ENCODE measurements at regions not wholly inside any gene's neighbourhood (a gene's known extent, or its start where the extent isn't known, plus 50 kb on each side); places are given as distances from the start of the nearest gene placed in this dataset.

DNA sequence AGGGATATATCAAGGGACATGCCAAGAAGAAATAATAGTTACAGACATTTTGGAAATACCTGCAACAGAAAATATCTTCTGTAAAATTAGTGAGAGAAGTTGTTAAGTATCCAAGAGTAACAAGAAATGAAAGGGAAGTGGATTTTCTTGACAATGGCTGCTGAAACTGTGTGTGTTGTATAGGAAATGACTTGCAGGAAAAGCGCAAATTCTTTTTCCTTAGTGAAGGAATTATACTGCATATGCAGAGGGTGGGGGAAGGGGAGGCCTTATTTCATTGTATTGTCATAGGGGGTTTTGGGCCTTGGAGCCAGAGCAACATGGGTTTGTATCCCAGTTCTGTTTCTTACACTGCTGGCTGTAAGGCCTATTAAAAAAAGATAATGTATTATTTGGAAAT lies 84.4 kb upstream of the DDHD1 start:
- no peak overlapping the region for H2BK120ac ChIP-seq (ENCODE audit: low read depth, low read length)
- H3K36me3 ChIP-seq (ENCODE audit: control insufficient read depth, insufficient read depth, low read length): no peaks in the 10 kb centered on the region
- no peak overlapping the region for H2BK5ac ChIP-seq (ENCODE audit: low read length)
- no peak overlapping the region for H3K4me2 ChIP-seq (ENCODE audit: low read length)
- no peak overlapping the region for H3K23ac ChIP-seq (ENCODE audit: low read length)
- no peak overlapping the region for H2AK5ac ChIP-seq (ENCODE audit: low read length)
- no peak overlapping the region for H3K4ac ChIP-seq (ENCODE audit: low read depth, low read length)
- WGBS (ENCODE audit: extremely low coverage, insufficient coverage, low lambda C conversion rate): no CpG with 5 or more reads among the region's 1 CpG
- H3K4me1 ChIP-seq (ENCODE audit: control insufficient read depth, low read depth, low read length): no peaks in the 10 kb centered on the region
- H3K9ac ChIP-seq (ENCODE audit: low read length): no peak overlapping the region
- no peak overlapping the region for H4K5ac ChIP-seq (ENCODE audit: low read length)
- H3K18ac ChIP-seq (ENCODE audit: low read length): no peak overlapping the region
- H3K56ac ChIP-seq (ENCODE audit: low read length): no peak overlapping the region
- no peak overlapping the region for H3K4me3 ChIP-seq (ENCODE audit: low read length)
- no peak overlapping the region for H2BK15ac ChIP-seq (replicated peaks; ENCODE audit: low read depth)
- H3K79me2 ChIP-seq (ENCODE audit: control insufficient read depth, insufficient read depth, low read length): no peaks in the 10 kb centered on the region
- H3K79me1 ChIP-seq (ENCODE audit: low read length): no peaks in the 10 kb centered on the region
- DNase-seq: no peak
- no peaks in the 10 kb centered on the region for H3K27me3 ChIP-seq (ENCODE audit: insufficient read depth, low read length, poor library complexity)
- H4K8ac ChIP-seq (ENCODE audit: low read depth, low read length): peak overlapping the region; percentile 81
- no peak overlapping the region for H3K27ac ChIP-seq (ENCODE audit: low read depth, low read length)

DNA sequence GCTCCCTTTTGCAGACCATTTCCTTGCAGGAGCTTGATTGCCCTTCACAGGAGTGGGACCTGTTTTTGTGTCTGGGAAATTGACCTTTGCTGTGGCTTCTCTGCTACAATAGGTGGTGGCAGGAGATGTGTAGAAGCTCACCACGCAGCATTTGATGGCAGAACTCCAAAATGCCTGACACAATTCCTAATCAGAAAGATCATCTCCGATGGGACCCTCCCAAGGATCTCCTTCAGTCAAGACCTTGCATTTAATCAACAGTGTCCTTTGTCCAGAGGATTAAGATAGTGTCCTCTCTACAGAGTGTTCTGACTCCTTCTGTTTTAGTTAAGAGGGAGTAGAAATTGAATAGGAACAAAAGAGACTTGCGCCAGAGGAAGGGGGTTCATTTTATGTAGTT lies 83.6 kb upstream of the DDHD1 start:
- peak; percentile 39 for DNase-seq
- H2BK5ac ChIP-seq (ENCODE audit: low read length): no peak overlapping the region
- no peak overlapping the region for H3K4ac ChIP-seq (ENCODE audit: low read depth, low read length)
- H3K27me3 ChIP-seq (ENCODE audit: insufficient read depth, low read length, poor library complexity): no peaks in the 10 kb centered on the region
- no peak overlapping the region for H2BK15ac ChIP-seq (replicated peaks; ENCODE audit: low read depth)
- no peak overlapping the region for H4K8ac ChIP-seq (ENCODE audit: low read depth, low read length)
- H3K79me1 ChIP-seq (ENCODE audit: low read length): no peaks in the 10 kb centered on the region
- H3K36me3 ChIP-seq (ENCODE audit: control insufficient read depth, insufficient read depth, low read length): no peaks in the 10 kb centered on the region
- no peak overlapping the region for H3K18ac ChIP-seq (ENCODE audit: low read length)
- no peak overlapping the region for H3K4me2 ChIP-seq (ENCODE audit: low read length)
- no peak overlapping the region for H2AK5ac ChIP-seq (ENCODE audit: low read length)
- H2BK120ac ChIP-seq (ENCODE audit: low read depth, low read length): no peak overlapping the region
- no peak overlapping the region for H4K5ac ChIP-seq (ENCODE audit: low read length)
- no peak overlapping the region for H3K9ac ChIP-seq (ENCODE audit: low read length)
- WGBS (ENCODE audit: extremely low coverage, insufficient coverage, low lambda C conversion rate): no CpG with 5 or more reads among the region's 3 CpGs
- H3K4me1 ChIP-seq (ENCODE audit: control insufficient read depth, low read depth, low read length): no peaks in the 10 kb centered on the region
- no peak overlapping the region for H3K4me3 ChIP-seq (ENCODE audit: low read length)
- H3K23ac ChIP-seq (ENCODE audit: low read length): no peak overlapping the region
- no peak overlapping the region for H3K27ac ChIP-seq (ENCODE audit: low read depth, low read length)
- H3K56ac ChIP-seq (ENCODE audit: low read length): no peak overlapping the region
- no peaks in the 10 kb centered on the region for H3K79me2 ChIP-seq (ENCODE audit: control insufficient read depth, insufficient read depth, low read length)

DNA sequence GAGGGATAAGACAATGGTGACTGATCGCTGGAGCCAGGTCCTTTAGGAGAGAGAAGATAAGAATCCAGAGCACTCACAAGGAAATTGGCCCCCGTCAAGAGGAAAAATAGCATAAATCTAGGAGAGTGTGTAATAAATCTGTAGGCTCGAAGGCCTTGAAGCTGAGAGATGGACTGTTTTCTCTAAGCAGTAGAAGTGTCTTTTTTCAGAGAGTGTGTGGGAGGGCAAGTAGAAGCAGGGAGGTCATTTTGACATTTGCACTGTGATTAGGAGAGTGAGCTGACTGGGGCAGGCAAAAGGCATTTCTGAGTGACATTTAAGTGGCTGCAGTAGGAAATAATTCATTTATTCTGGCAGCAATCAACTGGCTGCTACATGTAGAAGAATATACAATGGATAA lies 78.0 kb upstream of the DDHD1 start:
- Histone ChIP-seq H2BK5ac (ENCODE audit: low read length) (no peak overlapping the region), H2AK5ac (ENCODE audit: low read length) (no peak overlapping the region), H3K9ac (ENCODE audit: low read length) (no peak overlapping the region), H3K27ac (ENCODE audit: low read depth, low read length) (no peak overlapping the region), H2BK15ac (replicated peaks; ENCODE audit: low read depth) (no peak overlapping the region), H3K18ac (ENCODE audit: low read length) (no peak overlapping the region), H3K4me1 (ENCODE audit: control insufficient read depth, low read depth, low read length) (no peaks in the 10 kb centered on the region), H3K4me2 (ENCODE audit: low read length) (no peak overlapping the region), H2BK120ac (ENCODE audit: low read depth, low read length) (no peak overlapping the region), H3K36me3 (ENCODE audit: control insufficient read depth, insufficient read depth, low read length) (no peaks in the 10 kb centered on the region), H3K4ac (ENCODE audit: low read depth, low read length) (no peak overlapping the region), H4K5ac (ENCODE audit: low read length) (no peak overlapping the region), H3K4me3 (ENCODE audit: low read length) (no peak overlapping the region), H3K27me3 (ENCODE audit: insufficient read depth, low read length, poor library complexity) (no peaks in the 10 kb centered on the region), H3K23ac (ENCODE audit: low read length) (no peak overlapping the region), H4K8ac (ENCODE audit: low read depth, low read length) (no peak overlapping the region), H3K56ac (ENCODE audit: low read length) (no peak overlapping the region), H3K79me1 (ENCODE audit: low read length) (no peaks in the 10 kb centered on the region), H3K79me2 (ENCODE audit: control insufficient read depth, insufficient read depth, low read length) (no peaks in the 10 kb centered on the region)
- no peak for DNase-seq
- no CpG with 5 or more reads among the region's 3 CpGs for WGBS (ENCODE audit: extremely low coverage, insufficient coverage, low lambda C conversion rate)

DNA sequence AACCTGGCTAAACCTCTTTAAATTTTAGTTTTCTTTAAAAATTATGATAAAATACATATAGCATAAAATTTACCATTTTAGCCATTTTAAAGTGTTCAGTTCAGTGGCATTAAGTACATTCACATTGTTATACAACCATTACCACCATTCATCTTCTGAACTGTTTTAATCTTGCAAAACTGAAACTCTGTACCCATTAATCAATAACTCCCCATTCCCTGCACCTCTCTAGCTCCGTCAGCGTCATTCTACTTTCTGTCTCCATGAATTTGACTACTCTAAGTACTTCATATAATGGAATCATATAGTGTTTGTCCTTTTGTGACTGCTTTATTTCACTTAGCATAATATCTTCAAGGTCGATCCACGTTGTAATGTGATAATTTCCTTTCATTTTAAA lies 75.8 kb upstream of the DDHD1 start:
- Histone ChIP-seq H3K27ac (ENCODE audit: low read depth, low read length) (no peak overlapping the region), H3K27me3 (ENCODE audit: insufficient read depth, low read length, poor library complexity) (no peaks in the 10 kb centered on the region), H4K8ac (ENCODE audit: low read depth, low read length) (no peak overlapping the region), H2BK15ac (replicated peaks; ENCODE audit: low read depth) (no peak overlapping the region), H3K4me3 (ENCODE audit: low read length) (no peak overlapping the region), H2BK120ac (ENCODE audit: low read depth, low read length) (no peak overlapping the region), H4K5ac (ENCODE audit: low read length) (no peak overlapping the region), H3K4ac (ENCODE audit: low read depth, low read length) (no peak overlapping the region), H3K4me1 (ENCODE audit: control insufficient read depth, low read depth, low read length) (no peaks in the 10 kb centered on the region), H2AK5ac (ENCODE audit: low read length) (no peak overlapping the region), H3K9ac (ENCODE audit: low read length) (no peak overlapping the region), H3K36me3 (ENCODE audit: control insufficient read depth, insufficient read depth, low read length) (no peaks in the 10 kb centered on the region), H3K56ac (ENCODE audit: low read length) (no peak overlapping the region), H3K79me1 (ENCODE audit: low read length) (no peaks in the 10 kb centered on the region), H3K4me2 (ENCODE audit: low read length) (no peak overlapping the region), H3K23ac (ENCODE audit: low read length) (no peak overlapping the region), H3K18ac (ENCODE audit: low read length) (no peak overlapping the region), H2BK5ac (ENCODE audit: low read length) (no peak overlapping the region), H3K79me2 (ENCODE audit: control insufficient read depth, insufficient read depth, low read length) (no peaks in the 10 kb centered on the region)
- WGBS (ENCODE audit: extremely low coverage, insufficient coverage, low lambda C conversion rate): no CpG with 5 or more reads among the region's 4 CpGs
- DNase-seq: no peak

DNA sequence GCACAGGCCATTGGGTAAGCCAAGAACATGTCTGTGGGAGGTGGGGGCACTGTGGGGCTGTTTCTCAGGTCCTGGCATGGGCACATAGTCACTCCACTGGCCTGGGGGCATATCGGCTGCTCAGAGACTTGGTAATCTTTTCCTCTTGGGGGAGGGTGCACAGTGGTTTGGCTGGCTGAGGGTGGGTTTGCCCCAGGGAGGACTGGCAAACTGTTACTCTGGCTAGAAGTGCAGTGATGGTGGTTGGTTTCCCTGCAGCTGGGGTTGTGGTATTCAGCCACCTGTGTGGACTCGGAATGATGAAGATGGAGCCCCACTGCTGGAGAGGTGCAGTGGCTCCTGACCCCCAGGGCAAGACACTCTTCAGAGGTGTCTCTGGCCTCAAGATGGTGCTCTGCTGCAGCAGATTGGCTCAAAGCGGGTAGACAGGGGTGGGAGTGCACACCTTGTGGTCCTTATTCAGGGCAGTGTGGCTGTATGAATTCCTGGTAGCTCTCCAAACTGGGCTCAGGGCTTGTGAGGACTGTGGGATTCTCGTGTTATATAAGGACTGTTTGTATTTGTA lies 74.1 kb upstream of the DDHD1 start:
- H3K79me1 ChIP-seq (ENCODE audit: low read length): no peaks in the 10 kb centered on the region
- no peaks in the 10 kb centered on the region for H3K79me2 ChIP-seq (ENCODE audit: control insufficient read depth, insufficient read depth, low read length)
- no peak overlapping the region for H4K8ac ChIP-seq (ENCODE audit: low read depth, low read length)
- no peak overlapping the region for H3K18ac ChIP-seq (ENCODE audit: low read length)
- H3K4me2 ChIP-seq (ENCODE audit: low read length): no peak overlapping the region
- H4K5ac ChIP-seq (ENCODE audit: low read length): no peak overlapping the region
- H3K27ac ChIP-seq (ENCODE audit: low read depth, low read length): no peak overlapping the region
- H3K4me1 ChIP-seq (ENCODE audit: control insufficient read depth, low read depth, low read length): no peaks in the 10 kb centered on the region
- DNase-seq: no peak
- no peak overlapping the region for H2BK120ac ChIP-seq (ENCODE audit: low read depth, low read length)
- no peak overlapping the region for H2BK15ac ChIP-seq (replicated peaks; ENCODE audit: low read depth)
- no CpG with 5 or more reads among the region's 4 CpGs for WGBS (ENCODE audit: extremely low coverage, insufficient coverage, low lambda C conversion rate)
- H3K4me3 ChIP-seq (ENCODE audit: low read length): no peak overlapping the region
- no peak overlapping the region for H3K4ac ChIP-seq (ENCODE audit: low read depth, low read length)
- H3K56ac ChIP-seq (ENCODE audit: low read length): no peak overlapping the region
- H3K9ac ChIP-seq (ENCODE audit: low read length): no peak overlapping the region
- no peak overlapping the region for H2AK5ac ChIP-seq (ENCODE audit: low read length)
- H3K23ac ChIP-seq (ENCODE audit: low read length): no peak overlapping the region
- H2BK5ac ChIP-seq (ENCODE audit: low read length): no peak overlapping the region
- no peaks in the 10 kb centered on the region for H3K36me3 ChIP-seq (ENCODE audit: control insufficient read depth, insufficient read depth, low read length)
- no peaks in the 10 kb centered on the region for H3K27me3 ChIP-seq (ENCODE audit: insufficient read depth, low read length, poor library complexity)

DNA sequence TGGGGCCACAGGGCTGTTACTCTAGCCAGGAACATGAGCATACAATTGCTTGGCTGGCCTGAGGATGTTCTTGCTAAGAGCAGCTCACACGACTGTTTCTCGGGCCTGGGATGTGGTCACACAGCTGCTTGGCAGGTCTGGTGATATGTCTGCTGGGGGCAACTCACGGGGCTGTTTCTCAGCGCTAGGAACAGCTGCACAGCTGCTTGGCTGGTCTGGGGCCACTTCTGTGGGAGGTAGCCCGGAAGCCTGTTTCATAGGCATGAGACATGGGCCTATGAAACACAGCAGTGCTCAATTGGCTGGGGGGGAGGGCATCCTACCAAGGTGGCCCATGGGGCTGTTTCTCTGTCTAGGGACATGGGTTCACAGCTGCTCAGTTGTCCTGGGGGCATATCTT lies 73.4 kb upstream of the DDHD1 start:
- no peak overlapping the region for H3K23ac ChIP-seq (ENCODE audit: low read length)
- H3K18ac ChIP-seq (ENCODE audit: low read length): no peak overlapping the region
- no peaks in the 10 kb centered on the region for H3K27me3 ChIP-seq (ENCODE audit: insufficient read depth, low read length, poor library complexity)
- no peak for DNase-seq
- no peak overlapping the region for H3K56ac ChIP-seq (ENCODE audit: low read length)
- no peaks in the 10 kb centered on the region for H3K79me1 ChIP-seq (ENCODE audit: low read length)
- H3K4me3 ChIP-seq (ENCODE audit: low read length): no peak overlapping the region
- H2AK5ac ChIP-seq (ENCODE audit: low read length): no peak overlapping the region
- H3K9ac ChIP-seq (ENCODE audit: low read length): no peak overlapping the region
- H4K5ac ChIP-seq (ENCODE audit: low read length): no peak overlapping the region
- H2BK15ac ChIP-seq (replicated peaks; ENCODE audit: low read depth): no peak overlapping the region
- WGBS (ENCODE audit: extremely low coverage, insufficient coverage, low lambda C conversion rate): no CpG with 5 or more reads among the region's 5 CpGs
- no peak overlapping the region for H3K27ac ChIP-seq (ENCODE audit: low read depth, low read length)
- H3K36me3 ChIP-seq (ENCODE audit: control insufficient read depth, insufficient read depth, low read length): no peaks in the 10 kb centered on the region
- H3K4ac ChIP-seq (ENCODE audit: low read depth, low read length): no peak overlapping the region
- H2BK5ac ChIP-seq (ENCODE audit: low read length): no peak overlapping the region
- H3K4me2 ChIP-seq (ENCODE audit: low read length): no peak overlapping the region
- H4K8ac ChIP-seq (ENCODE audit: low read depth, low read length): no peak overlapping the region
- no peak overlapping the region for H2BK120ac ChIP-seq (ENCODE audit: low read depth, low read length)
- H3K4me1 ChIP-seq (ENCODE audit: control insufficient read depth, low read depth, low read length): no peaks in the 10 kb centered on the region
- no peaks in the 10 kb centered on the region for H3K79me2 ChIP-seq (ENCODE audit: control insufficient read depth, insufficient read depth, low read length)
